ENCODE measurements at regions not wholly inside any gene's neighbourhood (a gene's known extent, or its start where the extent isn't known, plus 50 kb on each side); places are given as distances from the start of the nearest gene placed in this dataset.

- no peak overlapping the region for H3K4me3 ChIP-seq
- no peaks in the 10 kb centered on the region for H3K9me3 ChIP-seq
- DNase-seq (ENCODE audit: low spot score in 2 of 2), result peak in 1 of 2 donors; percentile 66
- peaks cover 12% of the 10 kb centered on the region for H3K4me1 ChIP-seq
- no peak overlapping the region for H3K27ac ChIP-seq
- no peaks in the 10 kb centered on the region for H3K36me3 ChIP-seq
- H3K27me3 ChIP-seq, result no peaks in the 10 kb centered on the region
- no peak for TF ChIP-seq EP300 (IDR thresholded peaks at IDR 0.05)
- no peak for TF ChIP-seq POLR2A (IDR thresholded peaks at IDR 0.05)
- no peak for TF ChIP-seq CTCF (IDR thresholded peaks at IDR 0.05)
- TF ChIP-seq POLR2AphosphoS5 (IDR thresholded peaks at IDR 0.05), result no peak
- WGBS, result 56% methylated on average over 3 of the region's 3 CpGs
Observed at GRCh38 chr7:41010418-41010817, 692.5 kb downstream of the INHBA start.

DNA sequence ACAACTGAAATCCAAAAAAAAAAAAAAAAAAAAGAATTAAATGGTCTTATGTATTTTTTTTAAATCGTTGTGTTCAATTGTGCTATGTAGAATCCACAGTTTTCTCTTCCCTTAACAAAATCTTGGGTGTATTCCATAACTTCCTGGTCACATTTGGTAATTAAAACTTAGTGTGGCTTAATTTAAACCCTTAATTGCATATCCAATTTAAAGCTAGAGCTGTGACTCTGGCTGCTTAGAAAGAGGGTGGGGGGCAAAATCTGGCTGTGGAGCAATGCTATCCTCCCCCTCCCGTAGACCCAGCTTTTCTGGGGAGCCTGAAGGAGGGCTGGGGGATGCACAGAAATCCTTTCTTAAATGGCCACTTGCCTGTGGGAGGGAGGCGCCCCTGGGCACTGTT is 695.1 kb downstream of the INHBA start:
- Histone ChIP-seq H3K27ac (no peak overlapping the region), H3K36me3 (no peaks in the 10 kb centered on the region), H3K9me3 (no peaks in the 10 kb centered on the region), H3K4me1 (peaks cover 12% of the 10 kb centered on the region), H3K4me3 (no peak overlapping the region), H3K27me3 (no peaks in the 10 kb centered on the region)
- DNase-seq (ENCODE audit: low spot score in 2 of 2), result no peak
- 87% methylated on average over 3 of the region's 3 CpGs for WGBS
- no peak for TF ChIP-seq POLR2A (IDR thresholded peaks at IDR 0.05)
- no peak for TF ChIP-seq POLR2AphosphoS5 (IDR thresholded peaks at IDR 0.05)
- TF ChIP-seq CTCF (IDR thresholded peaks at IDR 0.05), result no peak
- TF ChIP-seq EP300 (IDR thresholded peaks at IDR 0.05), result no peak

DNA sequence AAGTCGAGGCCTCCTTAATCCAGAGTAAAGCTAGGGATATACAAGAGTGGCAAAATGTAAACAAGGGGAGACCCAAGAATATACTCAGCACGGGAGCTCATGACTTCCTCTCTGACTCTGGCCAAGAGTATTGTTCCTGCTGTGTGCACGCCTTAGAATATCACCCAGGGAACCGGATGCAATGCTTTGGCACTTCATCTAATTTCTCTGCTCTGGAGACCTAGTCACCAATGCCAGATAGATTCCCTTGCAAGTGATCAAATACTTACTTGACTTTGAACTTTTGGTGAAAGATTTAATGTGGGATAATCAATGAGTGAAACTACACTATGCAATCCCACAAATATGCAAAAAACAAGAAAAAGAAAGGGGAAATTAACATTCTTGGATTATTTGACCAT is 695.5 kb downstream of the INHBA start:
- WGBS, result 46% methylated on average over 4 of the region's 4 CpGs
- DNase-seq (ENCODE audit: low spot score in 2 of 2), result no peak
- TF ChIP-seq EP300 (IDR thresholded peaks at IDR 0.05) (no peak), POLR2A (IDR thresholded peaks at IDR 0.05) (no peak), CTCF (IDR thresholded peaks at IDR 0.05) (no peak), POLR2AphosphoS5 (IDR thresholded peaks at IDR 0.05) (no peak)
- Histone ChIP-seq H3K4me1 (peaks cover 12% of the 10 kb centered on the region), H3K9me3 (no peaks in the 10 kb centered on the region), H3K36me3 (no peaks in the 10 kb centered on the region), H3K27me3 (no peaks in the 10 kb centered on the region), H3K27ac (no peak overlapping the region), H3K4me3 (no peak overlapping the region)

- Histone ChIP-seq H3K36me3 (no peaks in the 10 kb centered on the region), H3K27me3 (no peaks in the 10 kb centered on the region), H3K4me3 (no peak overlapping the region), H3K9me3 (no peaks in the 10 kb centered on the region), H3K27ac (peak overlapping the region; percentile 20), H3K4me1 (peaks cover 12% of the 10 kb centered on the region)
- WGBS, result 45% methylated on average over 2 of the region's 2 CpGs
- TF ChIP-seq CTCF (IDR thresholded peaks at IDR 0.05), result no peak
- TF ChIP-seq POLR2AphosphoS5 (IDR thresholded peaks at IDR 0.05), result no peak
- TF ChIP-seq POLR2A (IDR thresholded peaks at IDR 0.05), result no peak
- no peak for TF ChIP-seq EP300 (IDR thresholded peaks at IDR 0.05)
- DNase-seq (ENCODE audit: low spot score in 2 of 2), result no peak
Observed at GRCh38 chr7:41006306-41006995, 696.4 kb downstream of the INHBA start.

- DNase-seq (ENCODE audit: low spot score in 2 of 2), result no peak
- H3K36me3 ChIP-seq, result no peaks in the 10 kb centered on the region
- H3K27ac ChIP-seq, result no peak overlapping the region
- no peak for TF ChIP-seq EP300 (IDR thresholded peaks at IDR 0.05)
- no peak for TF ChIP-seq CTCF (IDR thresholded peaks at IDR 0.05)
- no peak for TF ChIP-seq POLR2A (IDR thresholded peaks at IDR 0.05)
- no peak for TF ChIP-seq POLR2AphosphoS5 (IDR thresholded peaks at IDR 0.05)
- no peaks in the 10 kb centered on the region for H3K9me3 ChIP-seq
- H3K4me1 ChIP-seq, result peaks cover 12% of the 10 kb centered on the region
- WGBS, result 75% methylated on average over 2 of the region's 2 CpGs
- H3K27me3 ChIP-seq, result no peaks in the 10 kb centered on the region
- H3K4me3 ChIP-seq, result no peak overlapping the region
Observed at GRCh38 chr7:41005374-41005901, 697.5 kb downstream of the INHBA start.

Measured in suprapubic skin (tissue), 4 donors.